ENCODE measurements at regions not wholly inside any gene's neighbourhood (a gene's known extent, or its start where the extent isn't known, plus 50 kb on each side); places are given as distances from the start of the nearest gene placed in this dataset.

DNA sequence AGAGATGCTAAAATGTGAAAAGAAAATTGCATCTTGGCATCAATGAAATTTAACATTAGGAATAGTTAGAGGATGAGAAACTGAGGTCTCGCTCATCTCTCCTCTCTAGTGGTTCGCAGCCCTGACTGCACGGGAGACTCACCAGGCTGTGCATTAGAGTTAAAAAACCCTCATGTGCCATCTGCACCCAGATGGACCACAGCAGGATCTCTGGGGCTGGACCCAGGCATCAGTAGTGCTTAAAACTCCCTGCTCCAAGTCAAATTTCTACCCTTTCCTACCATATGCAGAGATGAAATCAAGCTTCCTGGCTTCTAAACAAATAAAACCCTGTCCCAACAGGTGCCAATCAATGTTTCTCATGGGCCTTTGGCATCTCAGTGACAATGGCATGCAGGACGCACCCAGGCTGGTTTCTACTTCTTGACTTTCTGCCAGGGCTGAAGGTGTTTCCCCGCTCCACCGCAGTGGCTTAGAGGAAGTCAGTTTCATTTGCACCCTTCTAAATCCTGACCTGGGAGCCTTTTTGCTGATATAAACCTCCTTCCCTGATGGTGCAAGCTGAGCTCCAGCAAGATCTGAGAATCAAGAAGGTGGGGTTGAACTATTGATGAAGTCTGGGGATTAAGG, 132.6 kb downstream of the NSG2 start:
- Histone ChIP-seq H2AFZ (no peak overlapping the region), H3K4me1 (ENCODE audit: insufficient read depth) (no peaks in the 10 kb centered on the region), H3K9me3 (ENCODE audit: low read depth) (no peaks in the 10 kb centered on the region), H3K9me2 (replicated peaks; ENCODE audit: insufficient read depth) (no peaks in the 10 kb centered on the region), H3K79me2 (no peaks in the 10 kb centered on the region), H3K4me2 (no peak overlapping the region), H3K36me3 (replicated peaks; ENCODE audit: insufficient read depth, low read depth) (no peaks in the 10 kb centered on the region), H3K27me3 (peaks cover 7% of the 10 kb centered on the region), H3K4me3 (no peak overlapping the region), H3K27ac (no peak overlapping the region), H4K20me1 (ENCODE audit: insufficient read depth, poor library complexity, severe bottlenecking) (no peaks in the 10 kb centered on the region)
- no peak for DNase-seq (ENCODE audit: low spot score)
- TF ChIP-seq EZH2 (IDR thresholded peaks at IDR 0.05; ENCODE audit: borderline replicate concordance) (no peak), EZH2phosphoT487 (IDR thresholded peaks at IDR 0.05; ENCODE audit: low read depth, severe bottlenecking, unreplicated experiment) (no peak), CTCF (IDR thresholded peaks at IDR 0.05; ENCODE audit: poor library complexity) (no peak)
- 92% methylated on average over 6 of the region's 6 CpGs for WGBS (ENCODE audit: low lambda C conversion rate, missing lambda C conversion rate)

GRCh38 chr5:174180639-174181038, 135.1 kb downstream of the NSG2 start:
- WGBS (ENCODE audit: low lambda C conversion rate, missing lambda C conversion rate): 85% methylated on average over 7 of the region's 7 CpGs

GRCh38 chr5:174182111-174182510, 136.6 kb downstream of the NSG2 start:
- Histone ChIP-seq H2AFZ (no peak overlapping the region), H3K9me3 (ENCODE audit: low read depth) (no peaks in the 10 kb centered on the region), H3K9me2 (replicated peaks; ENCODE audit: insufficient read depth) (no peaks in the 10 kb centered on the region), H3K27ac (no peak overlapping the region), H3K27me3 (peaks cover 7% of the 10 kb centered on the region), H3K79me2 (no peaks in the 10 kb centered on the region), H3K4me2 (no peak overlapping the region), H3K4me3 (no peak overlapping the region), H3K4me1 (ENCODE audit: insufficient read depth) (no peaks in the 10 kb centered on the region), H4K20me1 (ENCODE audit: insufficient read depth, poor library complexity, severe bottlenecking) (no peaks in the 10 kb centered on the region), H3K36me3 (replicated peaks; ENCODE audit: insufficient read depth, low read depth) (no peaks in the 10 kb centered on the region)
- no peak for TF ChIP-seq CTCF (IDR thresholded peaks at IDR 0.05; ENCODE audit: poor library complexity)
- TF ChIP-seq EZH2phosphoT487 (IDR thresholded peaks at IDR 0.05; ENCODE audit: low read depth, severe bottlenecking, unreplicated experiment): no peak
- 89% methylated on average over 5 of the region's 5 CpGs for WGBS (ENCODE audit: low lambda C conversion rate, missing lambda C conversion rate)
- no peak for DNase-seq (ENCODE audit: low spot score)

More at GRCh38 chr5:174180639-174181038, 135.1 kb downstream of the NSG2 start:
- Histone ChIP-seq H3K27me3 (peaks cover 7% of the 10 kb centered on the region), H3K27ac (no peak overlapping the region), H3K4me3 (no peak overlapping the region), H3K79me2 (no peaks in the 10 kb centered on the region), H3K9me3 (ENCODE audit: low read depth) (no peaks in the 10 kb centered on the region), H3K36me3 (replicated peaks; ENCODE audit: insufficient read depth, low read depth) (no peaks in the 10 kb centered on the region), H2AFZ (no peak overlapping the region), H4K20me1 (ENCODE audit: insufficient read depth, poor library complexity, severe bottlenecking) (no peaks in the 10 kb centered on the region), H3K4me2 (no peak overlapping the region), H3K9me2 (replicated peaks; ENCODE audit: insufficient read depth) (no peaks in the 10 kb centered on the region), H3K4me1 (ENCODE audit: insufficient read depth) (no peaks in the 10 kb centered on the region)
- no peak for DNase-seq (ENCODE audit: low spot score)
- TF ChIP-seq CTCF (IDR thresholded peaks at IDR 0.05; ENCODE audit: poor library complexity) (no peak), EZH2phosphoT487 (IDR thresholded peaks at IDR 0.05; ENCODE audit: low read depth, severe bottlenecking, unreplicated experiment) (no peak), EZH2 (IDR thresholded peaks at IDR 0.05; ENCODE audit: borderline replicate concordance) (no peak)
